ENCODE measurements at regions not wholly inside any gene's neighbourhood (a gene's known extent, or its start where the extent isn't known, plus 50 kb on each side); places are given as distances from the start of the nearest gene placed in this dataset.

- DNase-seq (ENCODE audit: low read depth): peak; percentile 28
- no peak overlapping the region for H3K4me3 ChIP-seq (ENCODE audit: control insufficient read depth, low read depth, low read length)
- no peak for TF ChIP-seq CTCF (conservative IDR thresholded peaks at IDR 0.05; ENCODE audit: control insufficient read depth, insufficient read depth, low read depth, low read length)
Observed at GRCh38 chr18:67672716-67673115, 156.2 kb upstream of the DSEL start.

GRCh38 chr18:67672155-67672554 is 155.6 kb upstream of the DSEL start:
- H3K4me3 ChIP-seq (ENCODE audit: control insufficient read depth, low read depth, low read length): no peak overlapping the region
- TF ChIP-seq CTCF (conservative IDR thresholded peaks at IDR 0.05; ENCODE audit: control insufficient read depth, insufficient read depth, low read depth, low read length): no peak
- DNase-seq (ENCODE audit: low read depth): peak; percentile 89

- no peak overlapping the region for H3K4me3 ChIP-seq (ENCODE audit: control insufficient read depth, low read depth, low read length)
- no peak for TF ChIP-seq CTCF (conservative IDR thresholded peaks at IDR 0.05; ENCODE audit: control insufficient read depth, insufficient read depth, low read depth, low read length)
- DNase-seq (ENCODE audit: low read depth): peak; percentile 96
Observed at GRCh38 chr18:67670024-67670543, 153.6 kb upstream of the DSEL start.

GRCh38 chr18:67665266-67665665 is 148.7 kb upstream of the DSEL start:
- DNase-seq (ENCODE audit: low read depth): peak; percentile 72
- no peak for TF ChIP-seq CTCF (conservative IDR thresholded peaks at IDR 0.05; ENCODE audit: control insufficient read depth, insufficient read depth, low read depth, low read length)
- H3K4me3 ChIP-seq (ENCODE audit: control insufficient read depth, low read depth, low read length): no peak overlapping the region

- no peak for TF ChIP-seq CTCF (conservative IDR thresholded peaks at IDR 0.05; ENCODE audit: control insufficient read depth, insufficient read depth, low read depth, low read length)
Observed at GRCh38 chr18:67662996-67663395, 146.5 kb upstream of the DSEL start.

GRCh38 chr18:67661555-67661954 is 145.0 kb upstream of the DSEL start:
- no peak overlapping the region for H3K4me3 ChIP-seq (ENCODE audit: control insufficient read depth, low read depth, low read length)
- DNase-seq (ENCODE audit: low read depth): no peak
- no peak for TF ChIP-seq CTCF (conservative IDR thresholded peaks at IDR 0.05; ENCODE audit: control insufficient read depth, insufficient read depth, low read depth, low read length)

More at GRCh38 chr18:67662996-67663395, 146.5 kb upstream of the DSEL start:
- no peak for DNase-seq (ENCODE audit: low read depth)
- H3K4me3 ChIP-seq (ENCODE audit: control insufficient read depth, low read depth, low read length): no peak overlapping the region

GRCh38 chr18:67654101-67654500 is 137.6 kb upstream of the DSEL start:
- no peak for TF ChIP-seq CTCF (conservative IDR thresholded peaks at IDR 0.05; ENCODE audit: control insufficient read depth, insufficient read depth, low read depth, low read length)
- H3K4me3 ChIP-seq (ENCODE audit: control insufficient read depth, low read depth, low read length): no peak overlapping the region
- no peak for DNase-seq (ENCODE audit: low read depth)
